Fibroblast of skin of back (primary cell): ENCODE measurements at regions not wholly inside any gene's neighbourhood (a gene's known extent, or its start where the extent isn't known, plus 50 kb on each side); places are given as distances from the start of the nearest gene placed in this dataset.
"Not testable (repeated sequence)": the region's sequence is repeated elsewhere in the genome, so short reads cannot be mapped to it uniquely, and the experiment has no call there.

Experiments used
- DNase-seq: peaks from one replicate; pipeline ENCODE4 v3.0.0-alpha.2; 2013

GRCh38 chrY:12360496-12360895 lies 340.5 kb upstream of the USP9Y start:
- DNase-seq: no peak

GRCh38 chrY:12365311-12365910 lies 335.6 kb upstream of the USP9Y start:
- DNase-seq: no peak

GRCh38 chrY:12374588-12374987 lies 326.4 kb upstream of the USP9Y start:
- not testable (repeated sequence) for DNase-seq

- DNase-seq: not testable (repeated sequence)
Observed at GRCh38 chrY:12391655-12392559, 309.1 kb upstream of the USP9Y start.

GRCh38 chrY:12393190-12393589 lies 307.8 kb upstream of the USP9Y start:
- no peak for DNase-seq

- DNase-seq: not testable (repeated sequence)
Observed at GRCh38 chrY:12395381-12396120, 305.5 kb upstream of the USP9Y start.

- DNase-seq: no peak
Observed at GRCh38 chrY:12403916-12404315, 297.1 kb upstream of the USP9Y start.

- DNase-seq: no peak
Observed at GRCh38 chrY:12408236-12408635, 292.8 kb upstream of the USP9Y start.

GRCh38 chrY:12410696-12411095 lies 290.3 kb upstream of the USP9Y start:
- DNase-seq: no peak

GRCh38 chrY:12421072-12421787 lies 279.8 kb upstream of the USP9Y start:
- DNase-seq: peak; percentile 0

GRCh38 chrY:12421788-12422124 lies 279.3 kb upstream of the USP9Y start:
- DNase-seq: no peak

GRCh38 chrY:12422536-12422935 lies 278.5 kb upstream of the USP9Y start:
- DNase-seq: no peak

- DNase-seq: no peak
Observed at GRCh38 chrY:12423416-12424252, 277.4 kb upstream of the USP9Y start.

GRCh38 chrY:12425506-12425905 lies 275.5 kb upstream of the USP9Y start:
- DNase-seq: no peak

GRCh38 chrY:12427361-12427760 lies 273.7 kb upstream of the USP9Y start:
- no peak for DNase-seq

- peak; percentile 2 for DNase-seq
Observed at GRCh38 chrY:12431546-12431945, 269.5 kb upstream of the USP9Y start.

- DNase-seq: not testable (repeated sequence)
Observed at GRCh38 chrY:12438823-12439222, 262.2 kb upstream of the USP9Y start.

- DNase-seq: no peak
Observed at GRCh38 chrY:12444200-12444599, 256.8 kb upstream of the USP9Y start.

- peak; percentile 56 for DNase-seq
Observed at GRCh38 chrY:12446486-12447265, 254.4 kb upstream of the USP9Y start.

GRCh38 chrY:12448561-12448960 lies 252.5 kb upstream of the USP9Y start:
- DNase-seq: peak; percentile 33

GRCh38 chrY:12453318-12453717 lies 247.7 kb upstream of the USP9Y start:
- DNase-seq: not testable (repeated sequence)
